ENCODE measurements at regions not wholly inside any gene's neighbourhood (a gene's known extent, or its start where the extent isn't known, plus 50 kb on each side); places are given as distances from the start of the nearest gene placed in this dataset.

- no peak for TF ChIP-seq CTCF (IDR thresholded peaks at IDR 0.05; ENCODE audit: low read depth, low read length)
- TF ChIP-seq MAX (IDR thresholded peaks at IDR 0.05; ENCODE audit: low read depth, low read length) = no peak
- TF ChIP-seq POLR2A (IDR thresholded peaks at IDR 0.05; ENCODE audit: extremely low read depth, insufficient read length) = no peak
- TF ChIP-seq MYC (IDR thresholded peaks at IDR 0.05; ENCODE audit: low read depth, low read length) = no peak
- H3K4me3 ChIP-seq (ENCODE audit: low read depth, low read length) = no peak overlapping the region
- DNase-seq (ENCODE audit: low read depth) = no peak
These were observed 95.9 kb upstream of the IGSF21 start for GRCh38 chr1:18011703-18012102.

GRCh38 chr1:18012686-18013085, 94.9 kb upstream of the IGSF21 start:
- no peak overlapping the region for H3K4me3 ChIP-seq (ENCODE audit: low read depth, low read length)
- TF ChIP-seq MAX (IDR thresholded peaks at IDR 0.05; ENCODE audit: low read depth, low read length) (no peak), MYC (IDR thresholded peaks at IDR 0.05; ENCODE audit: low read depth, low read length) (no peak), CTCF (IDR thresholded peaks at IDR 0.05; ENCODE audit: low read depth, low read length) (no peak), POLR2A (IDR thresholded peaks at IDR 0.05; ENCODE audit: extremely low read depth, insufficient read length) (no peak)
- no peak for DNase-seq (ENCODE audit: low read depth)

GRCh38 chr1:18013216-18013615, 94.4 kb upstream of the IGSF21 start:
- H3K4me3 ChIP-seq (ENCODE audit: low read depth, low read length) = no peak overlapping the region
- DNase-seq (ENCODE audit: low read depth) = no peak
- TF ChIP-seq CTCF (IDR thresholded peaks at IDR 0.05; ENCODE audit: low read depth, low read length) = no peak
- no peak for TF ChIP-seq POLR2A (IDR thresholded peaks at IDR 0.05; ENCODE audit: extremely low read depth, insufficient read length)
- no peak for TF ChIP-seq MYC (IDR thresholded peaks at IDR 0.05; ENCODE audit: low read depth, low read length)
- TF ChIP-seq MAX (IDR thresholded peaks at IDR 0.05; ENCODE audit: low read depth, low read length) = no peak

GRCh38 chr1:18015719-18016118, 91.9 kb upstream of the IGSF21 start:
- no peak for DNase-seq (ENCODE audit: low read depth)
- no peak overlapping the region for H3K4me3 ChIP-seq (ENCODE audit: low read depth, low read length)
- no peak for TF ChIP-seq CTCF (IDR thresholded peaks at IDR 0.05; ENCODE audit: low read depth, low read length)
- no peak for TF ChIP-seq MAX (IDR thresholded peaks at IDR 0.05; ENCODE audit: low read depth, low read length)
- no peak for TF ChIP-seq MYC (IDR thresholded peaks at IDR 0.05; ENCODE audit: low read depth, low read length)
- TF ChIP-seq POLR2A (IDR thresholded peaks at IDR 0.05; ENCODE audit: extremely low read depth, insufficient read length) = no peak

GRCh38 chr1:18018366-18018765, 89.2 kb upstream of the IGSF21 start:
- DNase-seq (ENCODE audit: low read depth) = no peak
- no peak for TF ChIP-seq POLR2A (IDR thresholded peaks at IDR 0.05; ENCODE audit: extremely low read depth, insufficient read length)
- TF ChIP-seq MYC (IDR thresholded peaks at IDR 0.05; ENCODE audit: low read depth, low read length) = no peak
- TF ChIP-seq MAX (IDR thresholded peaks at IDR 0.05; ENCODE audit: low read depth, low read length) = no peak
- no peak for TF ChIP-seq CTCF (IDR thresholded peaks at IDR 0.05; ENCODE audit: low read depth, low read length)
- no peak overlapping the region for H3K4me3 ChIP-seq (ENCODE audit: low read depth, low read length)
